ENCODE measurements at regions not wholly inside any gene's neighbourhood (a gene's known extent, or its start where the extent isn't known, plus 50 kb on each side); places are given as distances from the start of the nearest gene placed in this dataset.

DNA sequence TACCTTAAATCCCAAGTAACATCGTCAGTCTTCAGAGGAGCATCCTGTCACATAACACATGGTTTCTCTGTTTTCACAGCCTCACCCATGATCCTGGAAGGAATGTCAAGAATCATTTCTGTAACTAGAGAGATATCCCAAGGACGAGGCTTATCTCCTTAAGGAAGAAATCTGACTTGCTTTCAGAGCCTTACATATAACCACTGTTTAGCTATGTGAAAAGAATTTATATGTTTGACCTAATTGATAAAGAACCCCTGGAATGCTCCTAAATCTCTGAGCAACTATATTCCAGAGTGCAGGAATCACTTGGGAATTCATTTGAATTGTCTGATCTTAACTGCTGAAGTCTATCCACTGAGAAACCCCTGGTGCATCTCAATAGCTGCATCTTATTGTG is 243.1 kb downstream of the ALDH8A1 start:
- no peak for DNase-seq

DNA sequence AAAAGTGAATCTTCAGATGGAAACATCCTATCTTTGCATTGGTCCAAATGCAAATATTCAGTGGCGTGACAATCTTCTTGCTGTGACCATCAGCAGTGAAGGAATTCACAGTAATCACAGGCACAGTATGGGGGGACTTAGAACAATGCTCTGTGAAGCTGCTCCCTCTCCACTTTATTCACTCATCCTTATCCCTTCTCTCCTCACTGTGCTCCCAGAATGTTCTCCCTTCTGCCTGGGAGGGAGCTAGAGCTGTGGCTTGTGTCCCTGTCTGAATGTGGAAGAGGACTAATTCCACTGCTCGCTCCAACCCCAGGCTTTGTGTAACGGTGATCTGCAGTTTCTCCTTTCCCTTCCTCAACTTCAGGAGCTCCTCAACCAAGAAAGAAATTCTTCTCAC is 243.7 kb downstream of the ALDH8A1 start:
- DNase-seq: no peak

DNA sequence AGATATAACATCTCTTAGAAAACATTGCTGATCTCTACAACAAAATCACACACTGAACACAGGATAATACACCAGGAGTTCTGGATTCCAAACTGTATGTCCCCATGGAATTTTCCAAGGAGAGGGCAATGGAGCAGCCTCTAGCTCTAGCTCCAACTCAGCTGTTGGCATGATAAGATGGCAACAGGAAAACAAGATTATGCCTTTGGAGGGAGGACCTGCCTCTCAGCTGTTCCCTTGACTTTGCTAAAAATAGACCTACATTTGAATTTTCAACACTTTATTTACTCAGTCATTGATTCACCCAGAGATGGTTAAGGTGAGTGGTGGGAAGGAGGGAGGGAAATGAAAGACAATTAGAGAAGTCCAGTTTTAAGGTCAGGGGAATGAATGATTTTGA is 246.7 kb downstream of the ALDH8A1 start:
- no peak for DNase-seq

DNA sequence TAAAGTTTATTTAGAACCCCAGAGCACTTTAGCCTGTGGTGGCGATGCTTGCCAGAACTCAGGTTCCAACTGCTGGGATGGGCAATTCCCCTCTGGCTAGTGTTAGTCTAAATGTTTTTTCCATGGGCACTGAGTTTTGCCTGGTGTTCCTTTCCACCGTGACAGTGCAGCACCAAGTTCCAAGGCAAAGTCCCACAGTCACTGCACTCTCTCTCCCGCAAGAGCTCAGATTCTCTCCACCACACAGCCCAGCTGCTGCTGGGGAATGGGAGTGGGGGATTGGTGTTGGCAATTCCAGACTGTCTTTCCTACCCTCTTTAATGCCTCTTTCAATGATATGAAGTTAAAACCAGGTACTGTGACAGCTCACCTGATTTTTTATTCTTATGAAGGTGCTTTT is 247.6 kb downstream of the ALDH8A1 start:
- DNase-seq: no peak

DNA sequence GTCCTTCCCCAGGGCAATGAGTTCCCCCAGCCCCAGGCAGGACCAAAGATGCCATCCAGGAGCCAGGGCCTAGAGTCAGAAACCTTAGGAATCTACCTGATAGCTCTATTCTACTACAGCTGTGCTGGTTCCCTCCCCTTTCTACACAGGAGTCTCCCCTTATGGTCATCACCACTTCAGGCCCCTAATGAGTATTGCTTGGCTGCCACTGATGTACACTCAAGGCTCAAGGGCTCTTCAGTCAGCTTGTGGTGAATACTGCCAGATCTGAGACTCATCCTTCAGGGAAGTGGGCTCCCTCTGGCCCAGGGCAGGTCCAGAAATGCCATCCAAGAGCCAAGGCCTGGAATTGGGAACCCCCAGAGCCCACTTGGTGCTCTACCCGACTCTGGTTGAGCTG is 248.6 kb downstream of the ALDH8A1 start:
- no peak for DNase-seq

DNA sequence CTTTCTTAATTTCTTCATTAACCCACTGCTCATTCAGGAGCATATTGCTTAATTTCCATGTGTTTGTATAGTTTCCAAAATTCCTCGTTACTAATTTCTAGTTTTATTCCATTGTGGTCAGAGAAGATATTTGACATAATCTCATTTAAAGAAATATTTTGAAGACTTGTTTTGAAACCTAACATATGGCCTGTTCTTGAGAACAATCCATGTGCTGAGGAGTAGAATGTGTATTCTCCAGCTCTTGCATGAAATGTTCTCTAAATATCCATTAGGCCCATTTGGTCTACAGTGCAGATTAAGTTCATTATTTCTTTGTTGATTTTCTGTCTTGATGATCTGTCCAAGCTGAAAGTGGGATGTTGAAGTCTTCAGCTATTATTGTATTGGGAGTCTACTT is 251.7 kb downstream of the ALDH8A1 start:
- no peak for DNase-seq

DNA sequence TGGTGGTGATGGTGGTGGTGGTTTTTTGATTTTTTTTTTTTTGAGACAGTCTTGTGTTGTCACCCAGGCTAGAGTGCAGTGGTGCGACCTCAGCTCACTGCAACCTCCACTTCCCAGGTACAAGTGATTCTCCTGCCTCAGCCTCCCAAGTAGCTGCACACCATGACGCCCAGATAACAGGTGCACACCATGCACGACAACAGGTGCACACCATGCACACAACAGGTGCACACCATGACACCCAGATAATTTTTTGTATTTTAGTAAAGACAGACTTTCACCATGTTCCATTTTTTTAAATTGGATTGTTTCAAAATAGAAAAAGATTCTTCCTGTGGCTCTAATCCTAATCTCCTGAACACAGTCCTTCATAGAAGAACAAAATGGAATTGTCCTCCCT is 257.9 kb downstream of the ALDH8A1 start:
- DNase-seq: no peak

DNA sequence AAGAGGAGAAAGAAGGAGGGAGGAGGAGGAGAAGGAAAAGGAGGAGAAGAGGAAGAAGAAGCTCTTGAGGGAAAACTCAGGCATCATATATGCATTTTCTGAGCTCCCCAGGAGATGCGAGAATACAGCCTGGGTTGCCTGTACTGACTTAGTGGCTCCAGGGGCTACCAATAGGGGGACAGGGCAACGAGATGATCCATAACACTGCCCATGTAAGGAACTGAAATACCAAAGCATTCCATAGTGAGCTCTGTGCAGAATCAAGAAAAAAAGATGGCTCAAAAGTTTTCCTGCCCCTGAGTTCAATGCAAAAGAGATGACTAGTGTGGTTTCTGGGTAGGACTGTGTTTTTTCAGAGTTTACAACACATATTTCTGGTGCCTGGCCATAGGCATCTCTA is 258.7 kb downstream of the ALDH8A1 start:
- DNase-seq: no peak

DNA sequence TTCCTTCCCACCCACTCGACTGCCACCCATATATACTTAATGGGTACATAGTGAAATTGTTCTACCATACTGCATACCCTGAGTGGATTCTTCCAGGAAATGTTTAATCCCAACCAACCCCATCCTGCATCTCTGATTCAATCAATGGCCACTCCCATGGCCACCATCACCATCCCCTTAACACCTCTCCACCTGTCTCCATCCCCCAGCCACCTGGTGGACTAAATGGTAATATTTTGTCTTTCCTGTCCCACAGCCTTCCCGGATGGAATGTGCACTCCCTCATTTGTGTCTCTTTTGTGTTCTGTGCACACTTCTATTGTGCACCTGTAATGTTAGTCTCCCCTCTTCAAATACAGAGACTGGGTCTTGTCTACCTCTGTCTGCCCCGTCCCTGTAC is 259.9 kb downstream of the ALDH8A1 start:
- no peak for DNase-seq

DNA sequence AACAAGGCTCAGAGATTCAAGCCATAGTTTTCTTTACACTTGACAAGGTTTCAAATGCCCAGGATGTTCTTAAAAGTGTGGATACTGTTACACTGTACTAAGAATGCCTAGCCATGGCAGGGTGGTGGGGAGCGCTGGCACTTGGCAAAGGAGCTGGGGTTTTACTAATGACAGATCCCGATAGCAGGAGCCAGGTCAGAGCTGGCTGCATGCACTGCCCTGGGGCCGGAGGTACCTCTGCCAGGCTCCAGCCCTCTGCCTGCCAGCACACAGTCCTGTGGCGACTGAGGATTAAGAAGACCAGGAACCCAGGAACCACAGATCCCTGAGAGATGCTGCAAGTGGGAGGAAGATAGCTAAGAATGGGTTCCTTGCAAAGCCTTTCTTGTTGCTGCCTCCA is 260.3 kb downstream of the ALDH8A1 start:
- no peak for DNase-seq

DNA sequence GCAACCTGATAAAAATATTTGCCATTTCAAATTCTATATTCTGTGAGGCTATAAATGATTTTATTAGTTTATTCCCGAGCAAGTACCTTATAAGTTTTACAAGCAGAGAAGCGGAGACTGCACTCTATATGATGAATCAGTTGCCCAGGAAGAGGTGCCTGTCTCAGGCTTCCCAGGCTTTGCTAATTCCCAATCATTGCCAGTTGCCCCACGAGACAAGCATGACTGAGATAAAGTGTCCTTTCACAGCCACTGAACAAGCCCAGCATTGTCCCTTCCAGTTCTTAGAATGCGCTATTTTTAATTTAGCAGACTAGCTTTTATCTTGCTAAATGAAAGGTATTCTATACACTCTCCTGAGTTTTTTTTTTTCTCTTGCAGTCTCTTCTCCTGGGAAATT is 260.7 kb downstream of the ALDH8A1 start:
- no peak for DNase-seq

DNA sequence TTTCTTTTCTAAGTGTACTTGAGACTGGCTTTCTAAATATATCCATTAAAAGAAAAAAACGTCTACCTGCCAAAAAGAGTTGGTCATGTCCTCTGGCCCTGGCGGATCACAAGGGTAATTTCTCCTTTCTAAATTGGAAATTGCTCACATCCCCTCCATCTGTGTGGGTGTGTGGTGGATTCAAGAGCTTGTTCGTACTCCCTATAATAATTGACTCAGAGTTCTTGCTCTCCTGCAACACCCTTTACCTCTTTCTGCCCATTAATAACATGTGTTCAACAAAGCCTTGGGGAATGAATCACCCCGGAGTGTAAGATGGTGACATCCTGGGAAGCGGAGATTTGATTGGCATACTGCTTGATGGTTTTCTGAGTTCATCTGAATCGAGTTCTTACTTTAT is 263.8 kb downstream of the ALDH8A1 start:
- no peak for DNase-seq

DNA sequence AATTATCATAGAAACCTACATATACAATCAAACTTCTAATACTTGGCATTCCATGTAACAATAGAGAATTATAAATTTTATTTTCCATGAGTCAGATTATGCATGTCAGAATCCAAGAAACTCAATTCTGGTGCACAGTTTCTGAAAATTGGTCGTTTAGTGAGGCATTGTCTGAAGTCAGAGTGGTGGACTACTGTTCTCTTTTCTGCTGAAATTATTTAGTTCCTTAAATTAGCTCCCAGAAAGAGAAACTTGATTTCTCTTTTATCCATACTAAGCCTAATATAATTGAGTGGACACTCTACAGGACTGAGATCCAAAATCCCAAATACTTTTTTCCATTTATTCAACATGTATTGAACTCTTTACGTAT is 265.5 kb downstream of the ALDH8A1 start:
- no peak for DNase-seq

DNA sequence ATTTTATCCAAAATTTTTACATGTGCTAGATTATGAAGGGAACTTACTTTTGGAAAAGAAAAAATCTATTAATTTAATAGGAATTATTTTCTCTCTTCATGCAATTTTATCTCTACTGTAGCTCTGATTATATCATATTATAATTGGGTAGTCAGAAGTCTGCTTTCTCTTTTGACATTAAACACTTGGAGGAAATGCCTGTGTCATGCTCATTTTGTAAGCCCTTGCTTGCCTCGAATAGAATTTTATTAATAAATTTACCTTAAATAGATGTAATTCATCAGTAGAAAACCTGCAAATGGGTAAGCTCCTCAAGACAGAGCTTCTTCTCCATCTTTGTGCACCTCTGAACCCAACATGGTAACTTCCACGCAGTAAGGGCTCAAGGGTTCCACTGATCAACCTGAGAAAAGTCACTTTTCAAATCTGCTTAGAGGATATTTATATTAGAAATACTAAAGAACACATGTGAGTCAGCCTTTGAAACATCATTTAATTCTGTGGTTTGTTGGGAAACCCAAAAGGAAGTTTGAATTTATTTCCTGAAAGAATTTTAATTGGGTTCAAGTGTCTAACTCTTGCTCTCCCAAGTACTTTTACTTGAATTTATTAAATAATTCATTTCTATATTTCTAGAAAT is 266.0 kb downstream of the ALDH8A1 start:
- no peak for DNase-seq

DNA sequence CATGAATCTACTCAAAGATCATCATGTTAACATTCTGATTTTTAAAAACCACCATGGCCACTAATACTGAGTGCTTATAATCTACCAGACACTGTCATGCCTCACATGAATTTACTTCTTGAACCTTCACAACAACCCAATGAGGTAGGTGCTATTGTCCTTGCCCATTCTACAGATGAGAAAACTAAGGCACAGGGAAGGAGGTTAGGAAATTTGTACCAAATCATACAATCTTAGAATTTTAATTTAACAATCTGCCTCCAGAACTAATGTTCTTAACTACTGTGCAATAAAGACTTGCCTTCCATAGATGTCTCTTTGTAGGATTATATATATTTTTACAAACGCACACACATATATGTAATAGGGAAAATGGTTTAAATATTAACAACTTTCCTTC is 269.5 kb downstream of the ALDH8A1 start:
- DNase-seq: no peak

DNA sequence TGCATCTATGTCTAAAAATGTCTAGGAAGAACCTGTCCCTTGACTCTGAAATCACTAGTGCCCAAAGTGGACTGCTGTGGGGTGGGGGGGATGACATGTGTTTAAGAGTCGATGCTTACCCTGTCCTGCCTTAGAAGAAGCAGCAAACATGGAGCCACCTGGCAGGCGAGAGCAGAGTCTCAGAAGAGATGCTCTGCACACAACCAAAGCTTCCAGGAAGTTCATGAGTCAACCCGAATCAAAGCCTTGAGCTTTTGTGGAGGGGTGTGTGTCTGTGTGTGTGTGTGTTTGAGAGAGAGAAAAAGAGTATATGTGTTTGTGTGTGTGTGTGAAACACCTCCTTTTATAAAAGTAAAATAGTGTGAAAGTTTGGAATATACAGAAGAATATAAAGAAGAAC is 269.9 kb downstream of the ALDH8A1 start:
- no peak for DNase-seq

DNA sequence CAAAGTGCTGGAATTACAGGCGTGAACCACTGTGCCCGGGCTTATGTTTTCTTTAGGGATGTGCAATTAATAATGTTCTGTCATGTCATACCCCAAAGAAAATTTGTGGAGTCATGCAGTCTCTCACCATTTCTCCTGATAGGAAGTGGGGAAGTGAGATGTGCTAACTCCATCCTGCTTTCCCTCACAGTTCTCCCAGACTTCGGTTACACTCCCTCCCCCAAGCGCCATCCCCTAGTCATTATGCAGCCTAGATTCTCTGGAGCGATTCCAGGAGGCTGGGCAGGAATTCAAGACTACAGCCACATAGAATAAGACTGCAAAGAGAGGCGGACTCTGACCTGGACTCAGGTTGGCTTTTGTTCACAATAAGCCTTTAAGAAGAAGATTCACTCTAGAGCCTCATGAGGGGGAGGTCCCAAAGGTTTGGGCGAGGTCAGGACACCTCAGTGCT is 271.4 kb downstream of the ALDH8A1 start:
- DNase-seq: no peak

DNA sequence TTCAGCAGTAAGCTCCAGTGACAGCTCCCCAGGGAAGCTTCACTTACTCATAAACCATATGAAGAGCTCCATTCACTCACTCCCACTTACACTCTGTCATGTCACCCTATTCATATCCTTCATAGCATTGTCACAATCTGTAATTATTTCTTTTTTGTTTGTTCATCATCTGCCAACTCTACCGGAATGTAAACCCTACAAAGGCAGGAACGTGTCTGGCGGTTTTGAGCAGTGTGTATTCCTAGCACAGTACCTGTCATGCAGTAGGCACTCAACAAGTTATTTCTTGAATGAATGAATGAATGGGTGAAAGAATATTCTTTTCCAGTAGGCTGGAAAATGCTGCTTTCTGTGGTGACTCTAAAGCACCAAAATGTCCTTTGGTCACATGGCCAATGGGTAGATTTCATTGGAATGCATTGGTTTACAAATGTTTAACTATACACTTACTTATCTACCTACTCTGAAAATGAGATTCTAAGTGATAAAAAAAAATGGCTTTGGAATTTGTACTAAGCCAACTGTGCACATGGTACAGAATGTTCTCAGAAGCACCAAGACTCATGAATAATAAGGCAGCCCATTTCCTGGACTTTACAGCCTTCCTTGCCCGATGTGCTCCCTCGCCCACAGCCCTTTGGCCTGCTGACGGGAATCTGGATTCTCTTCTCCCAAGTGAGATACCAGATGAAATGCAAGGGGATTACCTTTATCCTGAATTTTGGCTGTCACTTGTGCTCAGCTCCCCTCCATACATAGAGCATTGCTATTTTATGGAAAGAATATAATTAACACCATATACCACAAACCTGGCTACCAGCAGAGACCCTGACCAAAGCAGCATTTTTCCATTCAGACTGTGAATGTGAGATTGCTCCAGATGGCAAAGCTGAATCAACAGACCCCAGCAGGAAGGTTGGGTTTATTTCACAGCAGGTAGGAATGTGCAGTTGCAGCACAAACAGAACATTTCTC is 273.3 kb downstream of the ALDH8A1 start:
- DNase-seq: no peak

DNA sequence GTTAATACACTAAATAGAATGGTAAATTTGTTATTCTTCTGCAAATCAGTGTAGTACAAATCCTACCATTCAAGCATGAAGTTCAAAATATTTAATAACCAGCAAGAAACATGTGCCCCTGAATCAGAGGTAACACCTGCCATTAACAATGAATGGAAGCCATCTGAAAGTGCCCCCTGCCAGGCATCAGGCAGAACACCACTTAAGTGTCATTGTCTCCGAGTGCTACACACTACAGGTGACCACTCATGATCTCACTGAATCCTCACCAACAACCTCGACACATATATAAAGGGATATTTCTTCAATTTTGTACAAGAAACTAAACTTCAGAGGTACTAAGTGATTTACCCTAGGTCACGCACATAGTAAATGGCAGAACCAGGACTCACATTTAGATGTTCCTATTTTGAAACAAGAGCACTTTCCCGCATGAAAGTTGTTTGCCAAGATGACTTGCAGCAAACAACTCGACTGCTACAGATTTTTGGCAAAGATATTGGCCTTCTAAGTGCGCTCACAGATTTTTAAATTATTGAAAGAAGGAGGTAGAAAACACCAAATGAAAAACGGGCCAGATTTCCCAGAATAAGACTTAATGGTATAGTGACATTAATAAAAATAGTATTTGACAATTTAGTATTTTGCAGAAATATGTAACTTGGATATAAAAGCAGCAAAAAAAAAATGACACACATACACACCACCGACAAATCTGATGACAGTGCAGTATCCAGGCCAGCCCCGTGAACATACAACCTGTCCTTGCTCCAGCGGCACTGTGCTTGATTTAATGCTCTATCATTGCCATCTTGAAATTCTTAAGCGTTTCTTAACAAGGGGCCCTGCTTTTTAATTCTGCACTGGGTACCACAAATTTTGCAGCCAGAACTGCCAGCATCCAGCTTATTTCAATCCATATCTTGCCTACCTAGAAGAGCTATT is 274.5 kb downstream of the ALDH8A1 start:
- no peak for DNase-seq

DNA sequence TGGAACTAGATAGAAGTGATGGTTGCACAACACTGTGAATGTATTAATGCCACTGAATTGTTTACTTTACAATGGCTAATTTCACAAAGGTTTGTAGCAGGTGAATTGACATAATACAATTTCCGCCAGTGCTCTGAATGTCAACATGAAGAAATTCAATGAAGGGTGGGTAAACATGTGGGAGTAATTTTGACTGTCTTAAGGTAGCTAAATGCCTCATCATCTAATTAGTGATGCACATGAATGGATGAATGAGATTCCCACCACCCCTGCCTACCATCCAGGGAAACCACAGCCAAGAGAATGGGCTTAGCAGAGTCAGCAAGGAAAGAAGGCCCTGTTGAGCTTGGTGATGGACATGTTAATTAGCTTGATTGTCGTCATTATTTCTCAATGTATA is 275.3 kb downstream of the ALDH8A1 start:
- DNase-seq: no peak

DNA sequence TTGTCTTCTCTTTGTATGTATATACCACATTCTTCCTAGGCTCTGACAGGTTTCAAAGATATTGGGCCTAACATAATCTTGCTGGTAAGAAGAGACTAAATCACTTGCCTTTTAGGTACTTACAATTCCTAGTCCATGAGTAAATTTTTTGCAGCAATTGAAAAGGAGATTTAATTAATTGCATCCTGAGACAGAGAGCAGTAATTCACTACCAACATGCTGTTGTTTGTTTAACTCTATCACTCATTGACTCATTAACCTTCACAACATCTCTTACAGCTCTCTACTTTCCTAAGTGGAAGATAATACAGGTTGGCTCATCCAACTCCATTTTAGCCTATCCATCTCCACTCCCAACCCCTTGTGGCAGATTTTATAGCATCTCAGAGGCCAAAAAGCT is 280.4 kb downstream of the ALDH8A1 start:
- no peak for DNase-seq

DNA sequence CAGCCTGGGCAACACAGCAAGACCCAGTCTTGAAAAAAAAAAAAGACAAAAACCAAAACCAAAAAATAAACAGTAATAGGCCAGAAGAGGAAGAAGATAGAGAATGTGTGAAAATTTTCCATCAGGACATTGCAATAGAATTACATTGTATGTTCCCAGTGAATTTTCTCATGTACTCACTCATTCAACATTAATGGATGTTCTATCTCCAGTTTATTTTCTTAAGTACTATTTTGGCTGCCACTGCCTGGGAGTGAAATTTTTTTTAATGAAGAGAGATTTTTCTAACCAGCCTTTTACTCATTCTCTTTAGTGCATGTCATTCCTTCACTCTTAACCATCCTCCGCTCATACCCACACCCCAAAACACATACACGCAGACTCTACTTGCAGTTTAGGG is 282.8 kb downstream of the ALDH8A1 start:
- no peak for DNase-seq

DNA sequence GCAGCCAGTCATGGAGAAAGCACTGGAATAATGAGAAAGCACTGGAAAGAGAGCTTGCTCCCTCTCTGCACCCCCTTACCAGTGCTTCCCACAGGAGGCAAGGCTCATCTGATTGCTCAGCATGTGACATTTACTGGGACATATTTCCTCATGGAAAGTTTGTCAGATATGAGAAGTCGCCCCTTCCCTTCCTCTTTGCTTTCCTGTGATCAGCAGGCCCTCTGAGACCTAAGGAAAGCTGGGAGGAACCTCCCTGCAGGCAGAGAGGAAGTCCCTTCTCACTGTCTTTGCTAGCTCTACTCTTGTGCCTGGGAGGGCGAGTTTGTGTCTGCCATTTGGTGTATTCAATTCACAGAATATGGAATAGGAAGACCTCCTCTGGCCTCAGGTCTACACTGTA is 283.8 kb downstream of the ALDH8A1 start:
- no peak for DNase-seq

Measured in hematopoietic multipotent progenitor cell treated with erythropoietin and hydrocortisone succinate and interleukin-3 and kit ligand, for 6 days (in vitro differentiated cells).